ENCODE measurements at regions not wholly inside any gene's neighbourhood (a gene's known extent, or its start where the extent isn't known, plus 50 kb on each side); places are given as distances from the start of the nearest gene placed in this dataset.
A peak's percentile ranks its signal among the peaks of the same experiment; 100 is the strongest.

DNA sequence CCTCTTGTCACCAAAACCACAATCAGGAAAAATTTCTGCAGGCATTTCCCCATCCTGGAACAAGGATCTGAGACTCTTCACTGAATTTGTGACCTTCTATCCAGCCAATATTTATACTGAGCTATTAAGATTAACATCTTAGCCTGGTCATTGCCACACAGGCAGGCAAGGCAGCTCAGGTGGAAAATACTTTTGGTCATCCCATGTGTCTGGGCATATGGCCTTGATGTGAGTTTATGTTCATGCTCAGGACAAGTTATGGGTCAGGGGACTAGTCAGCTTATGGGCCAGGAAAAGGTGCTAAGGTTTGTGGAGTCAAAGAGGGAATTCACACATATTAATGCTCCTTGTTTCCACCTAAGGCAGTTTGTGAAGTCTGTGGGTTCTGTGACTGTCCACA is 124.3 kb upstream of the TOP3B start:
- H3K4me1 ChIP-seq (ENCODE audit: insufficient read depth, low read length, poor library complexity, severe bottlenecking) = no peaks in the 10 kb centered on the region
- no peaks in the 10 kb centered on the region for H3K9me3 ChIP-seq (ENCODE audit: low read depth, low read length, poor library complexity, severe bottlenecking)
- no peak for DNase-seq (ENCODE audit: low spot score)
- ChIA-PET POLR2A (ENCODE audit: low non-redundant PET) (no interaction called here), CTCF (no interaction called here)
- H3K4me3 ChIP-seq (ENCODE audit: low read depth, low read length, poor library complexity, severe bottlenecking) = no peak overlapping the region
- intact Hi-C loops (cut with micrococcal nuclease; ENCODE audit: unreplicated experiment) = no loop called here
- TF ChIP-seq CTCF (conservative IDR thresholded peaks at IDR 0.05; ENCODE audit: low read depth, low read length) (no peak), EZH2 (IDR thresholded peaks at IDR 0.05; ENCODE audit: borderline replicate concordance, low read depth, low read length, poor library complexity, severe bottlenecking) (no peak)
- H3K27ac ChIP-seq (ENCODE audit: low read depth, low read length, poor library complexity, severe bottlenecking) = no peak overlapping the region
- H3K36me3 ChIP-seq (ENCODE audit: insufficient read depth, low read length, poor library complexity, severe bottlenecking) = no peaks in the 10 kb centered on the region
- no TSS peak for BruUV-seq (replicated peaks)
- H3K27me3 ChIP-seq (replicated peaks; ENCODE audit: insufficient read depth, low read depth, low read length, poor library complexity) = peaks cover 3% of the 10 kb centered on the region

- Histone ChIP-seq H3K9me3 (ENCODE audit: low read depth, low read length, poor library complexity, severe bottlenecking) (no peaks in the 10 kb centered on the region), H3K27me3 (replicated peaks; ENCODE audit: insufficient read depth, low read depth, low read length, poor library complexity) (peaks cover 3% of the 10 kb centered on the region), H3K4me1 (ENCODE audit: insufficient read depth, low read length, poor library complexity, severe bottlenecking) (no peaks in the 10 kb centered on the region), H3K4me3 (ENCODE audit: low read depth, low read length, poor library complexity, severe bottlenecking) (no peak overlapping the region), H3K27ac (ENCODE audit: low read depth, low read length, poor library complexity, severe bottlenecking) (no peak overlapping the region), H3K36me3 (ENCODE audit: insufficient read depth, low read length, poor library complexity, severe bottlenecking) (no peaks in the 10 kb centered on the region)
- DNase-seq (ENCODE audit: low spot score) = no peak
- intact Hi-C loops (cut with micrococcal nuclease; ENCODE audit: unreplicated experiment) = no loop called here
- BruUV-seq (replicated peaks) = no TSS peak
- no peak for TF ChIP-seq CTCF (conservative IDR thresholded peaks at IDR 0.05; ENCODE audit: low read depth, low read length)
- TF ChIP-seq EZH2 (IDR thresholded peaks at IDR 0.05; ENCODE audit: borderline replicate concordance, low read depth, low read length, poor library complexity, severe bottlenecking) = no peak
- ChIA-PET CTCF (no interaction called here), POLR2A (ENCODE audit: low non-redundant PET) (no interaction called here)
These were observed 122.8 kb upstream of the TOP3B start for GRCh38 chr22:22105364-22105763.

DNA sequence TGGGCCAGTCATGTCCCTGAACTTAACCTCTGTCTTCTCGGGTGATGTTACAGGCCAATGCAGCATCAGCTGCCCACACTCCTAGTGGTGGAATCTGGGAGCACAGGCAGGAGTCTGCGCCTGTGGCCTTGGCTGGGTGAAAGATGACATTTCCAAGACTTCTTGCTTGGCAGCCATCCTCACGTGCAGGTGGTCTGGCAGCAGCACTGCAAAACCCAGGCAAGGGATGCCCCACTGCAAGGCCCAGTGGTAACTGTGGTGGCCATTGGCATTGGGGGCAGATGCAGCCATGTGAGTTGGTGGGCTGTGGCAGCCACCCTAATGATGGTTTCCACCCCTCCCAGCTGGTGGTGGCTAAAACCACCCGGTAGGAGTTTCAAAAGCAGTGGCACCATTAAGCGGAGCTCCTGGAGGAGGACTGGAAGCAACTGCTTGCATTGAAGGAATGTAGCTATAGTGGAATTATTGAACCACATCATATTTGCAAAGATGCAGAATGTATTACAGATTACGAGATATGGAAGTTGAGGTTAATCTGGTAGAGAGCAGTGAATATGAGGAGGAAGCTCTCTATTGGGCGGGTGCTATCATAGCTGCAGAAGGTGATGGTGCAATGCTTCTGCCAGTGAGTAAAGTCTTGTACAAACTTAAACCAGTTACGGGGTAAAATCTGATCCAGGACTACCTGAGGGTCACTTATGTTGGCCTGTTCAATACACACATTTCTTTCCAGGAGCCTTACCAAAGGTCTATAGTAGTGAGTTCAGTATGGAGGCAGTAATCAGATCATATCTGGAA is 120.7 kb upstream of the TOP3B start:
- no TSS peak for BruUV-seq (replicated peaks)
- TF ChIP-seq CTCF (conservative IDR thresholded peaks at IDR 0.05; ENCODE audit: low read depth, low read length) = peak; percentile 53
- TF ChIP-seq EZH2 (IDR thresholded peaks at IDR 0.05; ENCODE audit: borderline replicate concordance, low read depth, low read length, poor library complexity, severe bottlenecking) = no peak
- no peak for DNase-seq (ENCODE audit: low spot score)
- H3K4me1 ChIP-seq (ENCODE audit: insufficient read depth, low read length, poor library complexity, severe bottlenecking) = no peaks in the 10 kb centered on the region
- H3K4me3 ChIP-seq (ENCODE audit: low read depth, low read length, poor library complexity, severe bottlenecking) = no peak overlapping the region
- no peaks in the 10 kb centered on the region for H3K36me3 ChIP-seq (ENCODE audit: insufficient read depth, low read length, poor library complexity, severe bottlenecking)
- H3K9me3 ChIP-seq (ENCODE audit: low read depth, low read length, poor library complexity, severe bottlenecking) = no peaks in the 10 kb centered on the region
- intact Hi-C loops (cut with micrococcal nuclease; ENCODE audit: unreplicated experiment) = no loop called here
- peaks cover 8% of the 10 kb centered on the region for H3K27me3 ChIP-seq (replicated peaks; ENCODE audit: insufficient read depth, low read depth, low read length, poor library complexity)
- ChIA-PET POLR2A (ENCODE audit: low non-redundant PET) (no interaction called here), CTCF (no interaction called here)
- no peak overlapping the region for H3K27ac ChIP-seq (ENCODE audit: low read depth, low read length, poor library complexity, severe bottlenecking)

Data from A673 (cell line).